SU-DHL-6 (cell line): ENCODE measurements at regions not wholly inside any gene's neighbourhood (a gene's known extent, or its start where the extent isn't known, plus 50 kb on each side); places are given as distances from the start of the nearest gene placed in this dataset.

Source experiments
- CTCF ChIP-seq: fragments of 200-600 bp; sonication (generic); IDR thresholded peaks from one replicate; pipeline ENCODE4 v1.5.1; 2017; ENCODE audit warnings: antibody characterized with exemption, mild to moderate bottlenecking, low read length, moderate library complexity; ENCODE audit not compliant: insufficient read depth, poor library complexity, severe bottlenecking
- EZH2phosphoT487 ChIP-seq: fragments of 200-600 bp; sonication (generic), shearing (Covaris generic); conservative IDR thresholded peaks from 2 replicates; pipeline ENCODE4 v1.6.1; 2018; ENCODE audit warnings: mild to moderate bottlenecking, antibody characterized with exemption, low read length, moderate library complexity, mixed read lengths

GRCh38 chr2:235343156-235343774 lies 150.6 kb upstream of the AGAP1 start:
- TF ChIP-seq CTCF (no peak), EZH2phosphoT487 (no peak)
